Activated T-helper 1 cell treated with anti-CD3 and anti-CD28 coated beads, Interleukin-12 subunit alpha, Interleukin-12 subunit beta, Interleukin-2, Interleukin-4 antibody, amounts not matched to agents 30 ng/mL and 10 ng/mL and 1 ng/mL, durations not matched to agents 14 hours and 24 hours and 36 hours (primary cell): ENCODE measurements at regions not wholly inside any gene's neighbourhood (a gene's known extent, or its start where the extent isn't known, plus 50 kb on each side); places are given as distances from the start of the nearest gene placed in this dataset.

Experiments used
- DNase-seq: peaks from one replicate; pipeline ENCODE4 v3.0.0; 2021; ENCODE audit warnings: low spot score
- H3K27ac Mint-ChIP-seq: one replicate; pipeline ENCODE4 v1.8.0; 2021; ENCODE audit warnings: mild to moderate bottlenecking, mixed read lengths
- H3K27me3 Mint-ChIP-seq: one replicate; pipeline ENCODE4 v1.8.0; 2022; ENCODE audit warnings: mild to moderate bottlenecking, moderate library complexity, mixed read lengths; ENCODE audit not compliant: insufficient read depth
- H3K36me3 Mint-ChIP-seq: one replicate; pipeline ENCODE4 v1.8.0; 2021; ENCODE audit warnings: low read depth, mixed read lengths
- H3K4me1 Mint-ChIP-seq: one replicate; pipeline ENCODE4 v1.8.0; 2021; ENCODE audit warnings: low read depth, mixed read lengths
- H3K4me3 Mint-ChIP-seq: one replicate; pipeline ENCODE4 v1.8.0; 2021; ENCODE audit warnings: mild to moderate bottlenecking, moderate library complexity, mixed read lengths
- H3K9me3 Mint-ChIP-seq: one replicate; pipeline ENCODE4 v1.8.0; 2021; ENCODE audit warnings: mixed read lengths
- intact Hi-C: fragments of 100-400 bp; cut with micrococcal nuclease; formaldehyde crosslinking; loops from one replicate; pipeline ENCODE4 v1.15.1; 2024

DNA sequence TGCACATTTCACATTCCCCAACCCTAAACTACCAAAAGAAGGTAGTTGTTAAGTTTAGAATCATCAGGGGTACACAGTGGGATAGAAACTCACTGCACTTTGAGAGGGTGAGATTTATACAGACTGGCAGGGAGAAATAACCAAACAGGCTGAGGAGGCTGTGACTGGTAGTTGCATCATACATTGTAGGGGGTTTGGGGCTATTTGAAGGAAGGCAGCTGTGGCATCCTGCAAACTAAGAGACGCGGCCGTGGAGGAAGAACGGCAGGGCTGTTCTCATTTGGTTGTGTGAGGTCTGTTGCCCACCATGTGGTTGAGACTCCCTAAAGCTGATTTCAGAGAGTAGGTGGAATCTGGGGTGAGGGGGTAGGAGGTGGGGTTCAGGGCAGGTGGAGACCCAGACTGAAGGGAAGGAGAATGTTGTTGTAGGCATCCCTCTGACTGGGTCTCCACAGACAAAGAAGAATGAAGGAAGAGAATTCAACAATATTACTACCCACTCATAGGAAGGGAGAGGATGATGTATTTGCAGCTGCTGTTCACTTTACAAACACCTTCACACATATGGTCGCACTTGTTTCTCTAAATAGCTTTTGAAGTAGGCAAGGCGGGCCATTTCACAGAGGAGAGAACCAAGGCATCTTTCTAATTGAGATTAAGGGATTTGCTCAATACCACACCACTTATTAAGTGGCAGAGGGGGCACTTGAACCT lies 170.9 kb upstream of the SIX2 start:
- Mint-ChIP-seq H3K27me3 (peaks cover under 1% of the 10 kb centered on the region), H3K9me3 (no peaks in the 10 kb centered on the region), H3K4me3 (no peak overlapping the region), H3K36me3 (no peaks in the 10 kb centered on the region), H3K4me1 (no peaks in the 10 kb centered on the region), H3K27ac (no peak overlapping the region)
- intact Hi-C loops, result no loop called here
- no peak for DNase-seq

DNA sequence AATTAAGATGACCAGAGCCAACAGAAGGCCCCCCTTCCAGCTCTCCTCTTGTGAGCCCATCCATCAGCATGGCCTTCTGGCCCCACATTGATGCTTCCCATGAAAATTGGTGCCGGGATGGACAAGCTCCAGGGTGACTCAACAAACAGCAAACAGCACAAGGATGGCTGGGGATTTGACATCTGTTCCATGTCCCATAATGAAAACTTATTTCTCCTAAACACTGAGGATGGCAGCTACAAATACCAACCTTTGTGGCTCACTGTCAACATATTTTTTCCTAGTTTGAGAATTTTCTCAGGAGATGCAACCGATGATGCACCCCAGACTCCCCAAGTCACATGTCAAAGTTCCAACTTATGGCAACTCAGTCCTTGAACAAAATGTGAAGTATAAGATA lies 169.6 kb upstream of the SIX2 start:
- Mint-ChIP-seq H3K36me3 (no peaks in the 10 kb centered on the region), H3K27me3 (peaks cover 11% of the 10 kb centered on the region), H3K9me3 (no peaks in the 10 kb centered on the region), H3K4me3 (no peak overlapping the region), H3K27ac (no peak overlapping the region), H3K4me1 (no peaks in the 10 kb centered on the region)
- intact Hi-C loops, result loop anchor here (10.0 kb wide), 1 partner anchor 316 kb away; no protein-coding TSS in a partner anchor
- DNase-seq, result no peak

DNA sequence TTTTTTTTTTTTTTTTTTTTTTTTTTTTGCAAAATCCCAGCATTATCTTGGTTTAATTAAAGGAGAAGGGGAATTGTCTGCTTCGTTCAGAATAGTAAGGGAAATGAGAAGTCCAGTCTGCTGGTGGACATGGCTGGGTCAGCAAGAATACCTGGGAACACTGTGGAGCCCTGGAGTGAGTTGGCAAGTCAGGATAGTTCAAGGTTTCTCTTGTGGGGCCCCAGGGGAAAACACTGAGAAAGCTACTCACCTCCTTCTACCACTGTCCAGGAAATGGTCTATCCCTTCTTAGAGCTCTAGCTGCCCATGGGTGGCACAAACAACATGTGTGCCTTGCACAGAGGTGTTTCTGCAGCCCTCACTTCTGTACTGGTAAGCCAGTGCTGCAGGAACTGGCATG lies 169.1 kb upstream of the SIX2 start:
- Mint-ChIP-seq H3K36me3 (no peaks in the 10 kb centered on the region), H3K4me3 (no peak overlapping the region), H3K9me3 (no peaks in the 10 kb centered on the region), H3K27ac (no peak overlapping the region), H3K4me1 (no peaks in the 10 kb centered on the region), H3K27me3 (peaks cover 12% of the 10 kb centered on the region)
- DNase-seq, result no peak
- intact Hi-C loops, result loop anchor here (10.0 kb wide), 1 partner anchor 316 kb away; no protein-coding TSS in a partner anchor

DNA sequence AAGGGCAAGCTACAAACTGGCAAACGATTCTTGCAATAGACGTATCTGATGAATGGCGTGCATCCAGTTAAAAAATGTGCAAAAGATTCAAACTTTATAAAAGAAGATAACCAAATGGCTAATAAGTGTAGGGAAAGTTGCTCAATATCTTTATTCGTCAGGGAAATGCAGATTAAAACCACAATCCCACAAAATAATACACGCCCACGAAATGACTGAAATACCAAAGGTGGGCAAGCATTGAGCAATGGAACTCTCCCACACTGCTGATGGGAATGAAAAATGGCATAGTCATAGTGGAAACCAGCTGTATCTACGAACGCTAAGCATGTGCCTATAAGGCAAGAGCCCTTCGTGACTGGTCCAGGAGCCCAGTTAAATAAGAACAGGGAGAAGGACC lies 168.6 kb upstream of the SIX2 start:
- intact Hi-C loops, result loop anchor here (10.0 kb wide), 1 partner anchor 317 kb away; no protein-coding TSS in a partner anchor
- peaks cover 15% of the 10 kb centered on the region for H3K27me3 Mint-ChIP-seq
- H3K27ac Mint-ChIP-seq, result no peak overlapping the region
- DNase-seq, result no peak
- H3K4me1 Mint-ChIP-seq, result no peaks in the 10 kb centered on the region
- H3K36me3 Mint-ChIP-seq, result no peaks in the 10 kb centered on the region
- no peak overlapping the region for H3K4me3 Mint-ChIP-seq
- H3K9me3 Mint-ChIP-seq, result no peaks in the 10 kb centered on the region

DNA sequence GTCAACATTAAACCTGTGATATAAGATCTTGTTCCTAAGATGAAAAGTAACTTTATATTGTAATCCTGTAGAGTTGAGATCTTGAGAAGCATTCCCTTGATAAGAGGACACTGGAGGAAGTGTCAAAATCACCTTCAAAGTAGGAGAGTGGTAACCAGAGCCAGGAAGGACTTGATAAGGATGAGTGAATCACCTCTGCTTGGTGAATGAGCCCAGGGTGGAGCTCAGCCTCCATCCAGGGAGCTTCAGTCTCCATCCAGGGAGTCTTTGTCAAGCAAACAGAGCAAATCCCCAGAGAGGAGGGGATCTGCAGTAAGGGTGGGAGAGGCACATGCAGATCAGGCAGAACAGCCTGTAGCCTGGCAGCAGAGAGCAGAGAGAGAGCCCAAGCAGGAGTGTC lies 167.1 kb upstream of the SIX2 start:
- Mint-ChIP-seq H3K27me3 (peaks cover 28% of the 10 kb centered on the region), H3K4me1 (no peaks in the 10 kb centered on the region), H3K4me3 (no peak overlapping the region), H3K9me3 (no peaks in the 10 kb centered on the region), H3K36me3 (no peaks in the 10 kb centered on the region), H3K27ac (no peak overlapping the region)
- DNase-seq, result no peak
- intact Hi-C loops, result loop anchor here (10.0 kb wide), 1 partner anchor 318 kb away; no protein-coding TSS in a partner anchor

DNA sequence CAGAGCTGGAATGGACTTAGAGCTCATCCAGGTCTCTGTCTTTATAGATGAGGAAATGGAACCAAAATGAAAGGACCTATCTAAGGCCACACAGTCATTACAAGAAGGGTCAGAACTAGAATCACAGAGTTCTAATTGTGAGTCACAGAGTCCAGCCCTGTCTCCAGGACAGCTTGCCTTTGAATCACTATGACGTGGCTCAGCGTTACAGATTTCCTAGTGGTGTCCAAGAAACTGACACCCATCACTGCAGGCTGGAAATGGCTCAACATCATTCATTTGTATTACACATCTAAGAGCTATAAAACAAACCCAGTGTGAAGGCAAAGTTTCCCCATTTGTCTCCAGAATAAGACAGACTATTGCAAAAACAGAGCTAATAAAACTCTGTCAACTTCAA lies 164.3 kb upstream of the SIX2 start:
- intact Hi-C loops, result loop anchor here (5.0 to 10.0 kb wide), 4 partner anchors 171 to 371 kb away; partner anchors contain the start of gene SIX3
- Mint-ChIP-seq H3K27me3 (peaks cover 41% of the 10 kb centered on the region), H3K27ac (no peak overlapping the region), H3K9me3 (no peaks in the 10 kb centered on the region), H3K36me3 (no peaks in the 10 kb centered on the region), H3K4me1 (peaks cover 3% of the 10 kb centered on the region), H3K4me3 (no peak overlapping the region)
- no peak for DNase-seq

DNA sequence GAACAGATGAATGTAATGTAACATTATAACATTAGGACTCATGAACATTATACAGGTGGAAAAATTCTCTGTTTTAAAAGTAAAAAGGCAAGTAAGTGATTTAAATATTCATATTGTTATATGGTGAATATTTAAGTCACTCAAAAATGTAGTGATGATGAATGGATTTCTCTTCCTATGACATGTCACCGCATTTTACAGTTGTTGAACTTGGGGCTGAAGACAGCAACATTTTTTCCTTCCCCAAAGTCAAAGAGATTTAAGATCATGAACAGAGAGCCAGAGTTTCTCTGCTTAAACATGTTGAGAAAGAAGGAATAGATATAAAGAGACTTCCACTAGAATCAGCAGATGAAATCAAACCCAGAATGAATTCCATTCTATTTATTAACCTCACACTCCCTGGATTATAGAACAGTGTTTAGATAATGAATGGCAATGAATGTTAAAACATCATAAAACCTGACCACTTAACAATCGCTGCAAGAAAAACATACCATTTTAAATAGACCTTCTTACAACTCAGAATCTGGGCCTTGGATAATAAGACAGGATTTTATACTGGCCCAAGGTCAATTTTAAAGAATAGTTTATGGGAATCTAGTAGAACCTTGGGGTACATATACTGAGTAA lies 163.6 kb upstream of the SIX2 start:
- DNase-seq, result no peak
- H3K4me1 Mint-ChIP-seq, result peaks cover 5% of the 10 kb centered on the region
- H3K27ac Mint-ChIP-seq, result no peak overlapping the region
- no peaks in the 10 kb centered on the region for H3K36me3 Mint-ChIP-seq
- intact Hi-C loops, result loop anchor here (5.0 to 10.0 kb wide), 4 partner anchors 171 to 371 kb away; partner anchors contain the start of gene SIX3
- peaks cover 48% of the 10 kb centered on the region for H3K27me3 Mint-ChIP-seq
- H3K4me3 Mint-ChIP-seq, result no peak overlapping the region
- no peaks in the 10 kb centered on the region for H3K9me3 Mint-ChIP-seq

DNA sequence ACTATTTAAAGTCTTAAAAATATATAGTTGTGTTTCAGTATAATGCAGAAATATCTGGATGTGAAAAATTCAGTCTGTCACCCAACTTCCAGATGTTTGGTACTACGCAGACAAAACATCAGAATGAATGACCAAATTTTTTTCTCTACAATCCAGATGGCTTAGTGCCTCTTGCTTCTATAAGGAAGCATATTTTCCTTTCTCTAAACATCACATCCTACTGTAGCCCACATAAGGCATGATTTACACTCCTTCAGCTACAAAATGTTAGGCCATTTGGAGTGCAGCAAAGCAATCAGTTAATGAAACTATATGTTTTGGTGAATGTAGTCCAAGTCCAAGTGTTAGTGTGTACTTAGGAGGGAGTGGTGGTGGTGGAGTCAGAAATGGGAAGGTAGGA lies 162.9 kb upstream of the SIX2 start:
- Mint-ChIP-seq H3K4me1 (peaks cover 5% of the 10 kb centered on the region), H3K27ac (no peak overlapping the region), H3K36me3 (no peaks in the 10 kb centered on the region), H3K27me3 (peaks cover 55% of the 10 kb centered on the region), H3K4me3 (no peak overlapping the region), H3K9me3 (no peaks in the 10 kb centered on the region)
- no peak for DNase-seq
- intact Hi-C loops, result loop anchor here (5.0 to 10.0 kb wide), 4 partner anchors 170 to 370 kb away; partner anchors contain the start of gene SIX3

DNA sequence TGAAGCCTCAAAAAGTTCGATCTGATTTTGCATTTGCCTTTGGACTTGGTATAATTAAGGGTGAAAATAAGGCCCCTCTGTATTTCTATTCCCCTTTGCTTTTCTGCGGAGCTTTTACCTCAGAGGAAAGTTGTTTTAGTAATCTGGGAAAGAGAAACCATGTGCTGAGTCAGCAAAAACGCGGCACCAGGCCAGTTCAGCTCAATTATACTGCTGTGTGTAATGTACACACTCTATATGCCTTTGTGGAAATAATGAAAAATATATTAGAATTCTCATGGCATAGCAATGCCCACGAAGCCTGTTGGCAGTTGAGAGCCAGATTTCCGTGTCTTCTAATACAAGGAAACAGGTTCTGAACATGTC lies 161.9 kb upstream of the SIX2 start:
- intact Hi-C loops, result loop anchor here (5.0 to 10.0 kb wide), 4 partner anchors 169 to 369 kb away; partner anchors contain the start of gene SIX3
- H3K4me3 Mint-ChIP-seq, result no peak overlapping the region

DNA sequence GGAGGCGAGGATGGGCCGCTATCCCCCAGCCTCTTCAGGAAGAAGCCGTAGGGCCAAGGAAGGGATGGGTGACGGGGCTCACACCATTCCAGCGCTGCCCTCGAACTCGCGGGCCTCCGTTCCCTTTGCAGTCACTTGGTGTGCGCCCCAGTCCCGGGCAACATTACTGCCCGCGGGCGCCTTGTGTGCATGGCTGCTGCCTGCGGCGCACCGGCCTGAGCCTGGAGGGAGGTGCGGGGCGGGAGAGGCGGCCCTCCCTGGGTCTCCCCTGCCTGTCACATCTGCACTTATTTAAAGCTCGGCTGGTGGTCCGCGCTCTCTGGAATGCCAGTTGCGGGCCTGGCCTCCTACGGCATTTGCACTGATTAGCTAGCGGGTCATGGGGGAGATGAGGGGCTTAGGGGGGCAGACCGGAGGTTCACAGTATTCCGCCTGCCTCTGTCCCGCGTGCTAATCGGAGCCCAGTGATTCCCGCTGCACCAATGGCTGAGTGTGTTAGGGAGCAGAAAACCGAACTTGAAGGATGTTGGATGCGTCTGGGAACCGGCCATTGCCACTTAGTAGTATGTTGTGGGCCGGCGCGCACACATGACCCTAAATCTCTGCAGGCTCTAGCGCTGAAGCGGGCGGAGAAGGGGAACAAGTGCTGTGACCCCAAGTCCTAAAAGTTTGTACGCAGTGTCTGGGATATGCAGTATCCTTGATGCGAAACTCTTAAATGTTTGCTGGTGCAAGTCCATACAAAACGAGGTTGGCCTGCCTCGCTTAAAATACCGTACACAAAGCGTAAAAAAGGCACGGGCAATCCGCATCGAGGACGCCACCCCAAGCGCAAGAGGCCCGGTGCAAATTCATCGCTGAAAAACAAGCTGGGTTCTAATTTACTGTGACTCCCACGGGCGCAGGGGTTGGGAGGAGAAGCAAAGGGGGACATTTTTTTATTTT lies 161.2 kb upstream of the SIX2 start:
- no peak for DNase-seq
- no peaks in the 10 kb centered on the region for H3K9me3 Mint-ChIP-seq
- peaks cover 5% of the 10 kb centered on the region for H3K4me1 Mint-ChIP-seq
- H3K36me3 Mint-ChIP-seq, result no peaks in the 10 kb centered on the region
- intact Hi-C loops, result loop anchor here (5.0 to 10.0 kb wide), 4 partner anchors 168 to 368 kb away; partner anchors contain the start of gene SIX3
- H3K4me3 Mint-ChIP-seq, result no peak overlapping the region
- H3K27ac Mint-ChIP-seq, result no peak overlapping the region
- peaks cover 67% of the 10 kb centered on the region for H3K27me3 Mint-ChIP-seq

More for the DNA sequence above, 161.9 kb upstream of the SIX2 start:
- Mint-ChIP-seq H3K9me3 (no peaks in the 10 kb centered on the region), H3K4me1 (peaks cover 5% of the 10 kb centered on the region), H3K27me3 (peaks cover 60% of the 10 kb centered on the region), H3K36me3 (no peaks in the 10 kb centered on the region), H3K27ac (no peak overlapping the region)
- no peak for DNase-seq

DNA sequence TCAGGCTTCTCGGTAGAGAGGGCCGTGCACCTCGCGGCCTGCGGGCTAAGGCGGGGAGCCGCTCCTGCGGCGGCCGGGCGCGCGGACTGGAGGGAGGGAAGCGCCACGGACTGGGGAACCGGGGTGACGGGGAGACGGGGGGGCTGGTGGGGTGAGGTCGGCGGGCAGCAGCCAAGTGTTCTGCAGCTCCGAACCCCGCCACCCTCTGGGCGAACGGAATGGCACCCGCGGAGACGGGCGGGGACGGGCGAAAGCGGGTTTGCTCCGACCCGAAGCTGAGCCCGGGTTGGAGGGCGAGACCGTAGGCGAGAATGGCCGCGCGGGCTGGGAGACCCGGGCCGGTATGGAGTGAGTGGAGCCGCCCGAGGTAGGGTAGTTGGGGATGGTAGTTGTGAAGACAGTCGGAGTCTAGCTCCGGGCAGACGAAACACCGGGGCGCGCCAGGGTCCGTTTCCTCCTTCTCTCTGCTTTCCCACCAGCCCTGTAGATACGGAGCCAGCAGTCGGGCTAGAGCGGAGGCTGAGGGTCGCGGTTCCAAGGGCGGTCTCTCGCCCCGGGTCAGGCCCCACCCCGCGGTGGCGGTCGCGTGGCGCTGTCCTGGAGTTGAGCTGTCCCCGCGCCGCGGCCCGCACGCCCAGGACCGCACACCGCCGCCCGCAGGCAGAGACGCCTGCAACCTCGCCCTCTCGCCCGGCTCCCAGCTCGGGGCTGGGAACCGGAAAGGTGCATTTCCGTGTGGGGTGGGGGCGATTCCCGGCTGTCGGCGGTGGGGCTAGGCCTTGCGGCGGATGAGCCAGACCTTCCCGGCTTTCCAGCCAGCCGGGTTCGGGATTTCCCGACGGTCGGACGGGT lies 160.3 kb upstream of the SIX2 start:
- Mint-ChIP-seq H3K4me1 (peaks cover 5% of the 10 kb centered on the region), H3K27ac (no peak overlapping the region), H3K36me3 (no peaks in the 10 kb centered on the region), H3K27me3 (peaks cover 69% of the 10 kb centered on the region), H3K4me3 (no peak overlapping the region), H3K9me3 (no peaks in the 10 kb centered on the region)
- intact Hi-C loops, result loop anchor here (5.0 to 10.0 kb wide), 4 partner anchors 167 to 367 kb away; partner anchors contain the start of gene SIX3
- DNase-seq, result no peak
